KMS-11 (cell line): ENCODE measurements at regions not wholly inside any gene's neighbourhood (a gene's known extent, or its start where the extent isn't known, plus 50 kb on each side); places are given as distances from the start of the nearest gene placed in this dataset.

Experiments used
- H2AFZ ChIP-seq: fragments of 200-600 bp; sonication (generic); 2 replicates; pipeline ENCODE4 v1.6.1; 2016; ENCODE audit warnings: antibody characterized with exemption, mixed run types, low read depth
- H3K27ac ChIP-seq: fragments of 200-600 bp; sonication (generic); 2 replicates; pipeline ENCODE4 v1.6.1; 2016; ENCODE audit warnings: mild to moderate bottlenecking, mixed run types
- H3K27me3 ChIP-seq: fragments of 200-600 bp; sonication (generic); 2 replicates; pipeline ENCODE4 v1.6.1; 2017; ENCODE audit warnings: mild to moderate bottlenecking, low read depth, mixed run types, moderate library complexity; ENCODE audit not compliant: insufficient read depth
- H3K36me3 ChIP-seq: fragments of 200-600 bp; sonication (generic); 2 replicates; pipeline ENCODE4 v1.6.1; 2017; ENCODE audit warnings: mild to moderate bottlenecking, mixed run types; ENCODE audit not compliant: insufficient read depth
- H3K4me1 ChIP-seq: fragments of 200-600 bp; sonication (generic); 2 replicates; pipeline ENCODE4 v1.6.1; 2016; ENCODE audit warnings: mild to moderate bottlenecking, low read depth, mixed run types; ENCODE audit not compliant: poor library complexity, severe bottlenecking
- H3K4me2 ChIP-seq: fragments of 200-600 bp; sonication (generic); 2 replicates; pipeline ENCODE4 v1.7.0; 2016; ENCODE audit warnings: mild to moderate bottlenecking, mixed run types
- H3K4me3 ChIP-seq: fragments of 200-600 bp; sonication (generic); IDR thresholded peaks from 2 replicates; pipeline ENCODE4 v1.6.1; 2017; ENCODE audit warnings: low read depth, low read length, mixed read lengths; ENCODE audit not compliant: insufficient read depth
- H3K79me2 ChIP-seq: fragments of 200-600 bp; sonication (generic); 2 replicates; pipeline ENCODE4 v1.6.1; 2016; ENCODE audit warnings: low read depth, mixed run types; ENCODE audit not compliant: insufficient read depth
- H3K9ac ChIP-seq: fragments of 200-600 bp; sonication (generic); 2 replicates; pipeline ENCODE4 v1.6.1; 2016; ENCODE audit warnings: mild to moderate bottlenecking, mixed run types
- H4K20me1 ChIP-seq: fragments of 200-600 bp; sonication (generic); 2 replicates; pipeline ENCODE4 v1.6.1; 2016; ENCODE audit warnings: mild to moderate bottlenecking, mixed run types; ENCODE audit not compliant: insufficient read depth
- TF ChIP-seq, protein P1 (sequence below): fragments of 200-600 bp; sonication (generic); conservative IDR thresholded peaks from 2 replicates; pipeline ENCODE4 v1.6.1; 2017; ENCODE audit warnings: low read depth, mild to moderate bottlenecking, antibody characterized with exemption, low read length, moderate library complexity, mixed read lengths

DNA sequence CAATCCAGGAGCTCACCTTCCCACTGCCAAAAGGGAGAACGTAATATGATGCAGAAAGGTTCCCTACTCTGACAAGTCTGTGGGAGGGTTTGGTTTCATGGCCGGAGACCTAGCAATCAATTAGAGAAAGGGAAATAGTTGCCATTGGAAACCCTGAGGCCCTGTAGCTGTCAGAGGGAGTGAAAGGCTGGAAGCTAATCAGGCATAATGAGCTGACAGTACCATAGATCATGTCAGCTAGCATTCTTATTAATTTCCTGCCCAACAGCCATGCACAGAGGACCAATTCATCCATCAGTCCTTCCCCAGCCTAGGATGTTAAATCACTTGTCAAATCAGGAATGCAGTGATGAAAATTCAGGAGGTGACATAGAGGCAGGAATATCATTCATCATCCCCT, 527.3 kb downstream of the PLPP3 start:
- Histone ChIP-seq H3K4me3 (no peak overlapping the region), H3K79me2 (no peaks in the 10 kb centered on the region), H3K27ac (no peak overlapping the region), H3K4me2 (no peak overlapping the region), H4K20me1 (no peaks in the 10 kb centered on the region), H3K36me3 (no peaks in the 10 kb centered on the region), H3K4me1 (no peaks in the 10 kb centered on the region), H3K9ac (no peak overlapping the region), H3K27me3 (no peaks in the 10 kb centered on the region), H2AFZ (no peak overlapping the region)
- TF ChIP-seq, protein P1, sequence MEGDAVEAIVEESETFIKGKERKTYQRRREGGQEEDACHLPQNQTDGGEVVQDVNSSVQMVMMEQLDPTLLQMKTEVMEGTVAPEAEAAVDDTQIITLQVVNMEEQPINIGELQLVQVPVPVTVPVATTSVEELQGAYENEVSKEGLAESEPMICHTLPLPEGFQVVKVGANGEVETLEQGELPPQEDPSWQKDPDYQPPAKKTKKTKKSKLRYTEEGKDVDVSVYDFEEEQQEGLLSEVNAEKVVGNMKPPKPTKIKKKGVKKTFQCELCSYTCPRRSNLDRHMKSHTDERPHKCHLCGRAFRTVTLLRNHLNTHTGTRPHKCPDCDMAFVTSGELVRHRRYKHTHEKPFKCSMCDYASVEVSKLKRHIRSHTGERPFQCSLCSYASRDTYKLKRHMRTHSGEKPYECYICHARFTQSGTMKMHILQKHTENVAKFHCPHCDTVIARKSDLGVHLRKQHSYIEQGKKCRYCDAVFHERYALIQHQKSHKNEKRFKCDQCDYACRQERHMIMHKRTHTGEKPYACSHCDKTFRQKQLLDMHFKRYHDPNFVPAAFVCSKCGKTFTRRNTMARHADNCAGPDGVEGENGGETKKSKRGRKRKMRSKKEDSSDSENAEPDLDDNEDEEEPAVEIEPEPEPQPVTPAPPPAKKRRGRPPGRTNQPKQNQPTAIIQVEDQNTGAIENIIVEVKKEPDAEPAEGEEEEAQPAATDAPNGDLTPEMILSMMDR, result no peak

DNA sequence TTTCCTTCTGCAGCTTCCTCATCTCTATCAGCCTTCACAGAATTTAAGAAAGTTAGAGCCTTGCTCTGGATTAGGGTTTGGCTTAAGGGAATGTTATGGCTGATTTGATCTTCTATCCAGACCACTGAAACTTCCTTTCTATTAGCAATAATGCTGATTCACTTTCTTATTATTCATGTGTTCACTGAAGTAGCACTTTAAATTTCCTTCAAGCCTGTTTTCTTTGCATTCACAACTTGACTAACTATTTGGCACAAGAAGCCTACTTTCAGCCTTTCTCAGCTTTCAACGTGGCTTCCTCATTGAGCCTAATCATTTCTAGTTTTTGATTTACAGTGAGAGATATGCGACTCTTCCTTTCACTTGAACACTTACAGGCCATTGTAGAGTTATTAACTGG, 528.5 kb downstream of the PLPP3 start:
- TF ChIP-seq, protein P1, result no peak
- Histone ChIP-seq H3K4me3 (no peak overlapping the region), H3K79me2 (no peaks in the 10 kb centered on the region), H4K20me1 (no peaks in the 10 kb centered on the region), H2AFZ (no peak overlapping the region), H3K9ac (no peak overlapping the region), H3K4me2 (no peak overlapping the region), H3K27me3 (no peaks in the 10 kb centered on the region), H3K27ac (no peak overlapping the region), H3K36me3 (no peaks in the 10 kb centered on the region), H3K4me1 (peaks cover 6% of the 10 kb centered on the region)

DNA sequence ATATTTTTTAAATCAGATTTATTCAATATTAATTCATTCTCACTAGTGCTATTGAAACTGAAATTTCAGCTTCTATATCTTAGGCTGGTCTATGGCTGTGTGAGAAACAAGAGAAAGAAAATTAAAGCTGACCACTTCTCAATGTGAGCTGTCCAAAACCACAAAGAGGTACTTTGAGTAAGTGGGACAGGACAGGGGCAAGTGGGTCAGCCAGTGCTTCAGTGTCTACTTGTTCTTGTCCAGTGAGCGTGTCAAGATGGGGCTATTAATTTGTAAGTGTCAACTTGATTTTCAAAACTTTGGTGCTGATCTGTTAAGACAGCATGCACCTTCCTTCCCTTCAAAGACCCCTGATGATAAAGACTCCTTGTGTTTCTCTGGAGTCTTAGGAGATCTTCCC, 533.9 kb downstream of the PLPP3 start:
- TF ChIP-seq, protein P1, result no peak
- Histone ChIP-seq H3K4me1 (peaks cover 31% of the 10 kb centered on the region), H3K79me2 (no peaks in the 10 kb centered on the region), H2AFZ (no peak overlapping the region), H3K27me3 (no peaks in the 10 kb centered on the region), H3K9ac (no peak overlapping the region), H4K20me1 (no peaks in the 10 kb centered on the region), H3K4me2 (peak overlapping the region; percentile 56), H3K4me3 (no peak overlapping the region), H3K27ac (no peak overlapping the region; the same call in 1 of the 2 replicates), H3K36me3 (no peaks in the 10 kb centered on the region)

DNA sequence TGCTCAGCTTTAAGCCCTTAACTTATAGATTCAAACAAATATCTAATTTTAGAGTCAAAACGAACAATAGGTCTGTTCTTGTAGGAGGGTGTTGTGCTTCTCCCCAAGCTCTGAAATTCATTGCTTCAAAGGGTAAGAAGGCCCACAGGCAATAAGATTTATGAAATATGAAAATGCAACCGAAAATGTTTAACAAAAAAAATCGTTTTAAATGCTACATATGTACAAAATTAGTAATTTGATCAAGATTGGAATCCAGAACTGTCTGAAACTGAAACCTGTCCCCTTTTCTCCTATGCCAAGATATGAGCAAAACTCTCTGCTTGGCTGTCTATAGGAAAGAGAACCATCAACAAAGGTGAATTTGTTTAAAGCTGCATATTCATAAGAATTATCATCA, 534.3 kb downstream of the PLPP3 start:
- Histone ChIP-seq H3K4me1 (peaks cover 31% of the 10 kb centered on the region), H2AFZ (no peak overlapping the region), H3K36me3 (no peaks in the 10 kb centered on the region), H3K27me3 (no peaks in the 10 kb centered on the region), H3K27ac (peak overlapping the region; percentile 24; the same call in 1 of the 2 replicates), H3K4me3 (no peak overlapping the region), H3K79me2 (no peaks in the 10 kb centered on the region), H3K4me2 (peak overlapping the region; percentile 56), H3K9ac (no peak overlapping the region), H4K20me1 (no peaks in the 10 kb centered on the region)
- TF ChIP-seq, protein P1, result no peak
